ENCODE measurements at regions not wholly inside any gene's neighbourhood (a gene's known extent, or its start where the extent isn't known, plus 50 kb on each side); places are given as distances from the start of the nearest gene placed in this dataset.

- no peak overlapping the region for H2BK15ac ChIP-seq (ENCODE audit: low read depth, low read length)
- ATAC-seq (ENCODE audit: low read depth) (no peak), DNase-seq (no peak)
- ChIA-PET POLR2A (ENCODE audit: unreplicated experiment) (no interaction called here), CTCF (no interaction called here)
- H3K4ac ChIP-seq (ENCODE audit: low read depth, low read length), result no peak overlapping the region
- H3K9me1 ChIP-seq (ENCODE audit: insufficient read depth, low read length), result no peaks in the 10 kb centered on the region
- no peaks in the 10 kb centered on the region for H3K79me1 ChIP-seq (ENCODE audit: low read depth in 1 of 2, low read length in 2 of 2)
- H3K4me2 ChIP-seq (ENCODE audit: low read depth, low read length), result no peak overlapping the region
- no peak overlapping the region for H2BK5ac ChIP-seq (ENCODE audit: low read depth, low read length, poor library complexity, severe bottlenecking)
- H3K4me3 ChIP-seq (ENCODE audit: insufficient read depth, low read depth, low read length), result no peak overlapping the region
- no peak overlapping the region for H2AFZ ChIP-seq (replicated peaks; ENCODE audit: low read length, poor library complexity)
- no peak overlapping the region for H3K18ac ChIP-seq (ENCODE audit: low read depth, low read length)
- 40% methylated on average over 1 of the region's 20 CpGs; no CpG with 5 or more reads in 1 of the 2 experiments for WGBS, 2 experiments (ENCODE audit: extremely low coverage in 2 of 2, insufficient read length in 1 of 2)
- intact Hi-C loops (cut with micrococcal nuclease), result no loop called here
- H3K23ac ChIP-seq (ENCODE audit: low read depth, low read length), result no peak overlapping the region
- dilution Hi-C loops (cut with HindIII; ENCODE audit: low sequenced_read_pairs, unreplicated experiment), result no loop called here
- H3K36me3 ChIP-seq (ENCODE audit: control insufficient read depth, insufficient read depth, low read length), result no peaks in the 10 kb centered on the region
- H3K4me1 ChIP-seq (ENCODE audit: control insufficient read depth, insufficient read depth, low read length), result no peaks in the 10 kb centered on the region
- no peaks in the 10 kb centered on the region for H4K20me1 ChIP-seq (ENCODE audit: insufficient read depth, low read length)
- no peak overlapping the region for H4K5ac ChIP-seq (ENCODE audit: low read depth, low read length)
- in situ Hi-C loops (cut with MboI; ENCODE audit: low sequenced_read_pairs), result no loop called here
- no peak overlapping the region for H2AK9ac ChIP-seq (replicated peaks; ENCODE audit: low read depth, low read length, poor library complexity)
- H4K91ac ChIP-seq (ENCODE audit: insufficient read depth, low read depth, low read length), result no peak overlapping the region
- no peak overlapping the region for H3K9ac ChIP-seq (ENCODE audit: low read depth, low read length)
- H2BK120ac ChIP-seq (ENCODE audit: low read depth, low read length), result no peak overlapping the region
- TF ChIP-seq CEBPB (IDR thresholded peaks at IDR 0.05; ENCODE audit: low read depth, low read length) (no peak), CTCF (conservative IDR thresholded peaks at IDR 0.05; ENCODE audit: low read depth, low read length) (no peak), RFX5 (IDR thresholded peaks at IDR 0.05; ENCODE audit: low read depth, low read length) (no peak), RAD21 (IDR thresholded peaks at IDR 0.05; ENCODE audit: low read length) (no peak), BHLHE40 (IDR thresholded peaks at IDR 0.05; ENCODE audit: low read depth, low read length) (no peak), POLR2A (IDR thresholded peaks at IDR 0.05; ENCODE audit: low read depth, low read length) (no peak), RCOR1 (IDR thresholded peaks at IDR 0.05; ENCODE audit: insufficient replicate concordance, low read length) (no peak), CHD1 (IDR thresholded peaks at IDR 0.05; ENCODE audit: low read depth, low read length) (no peak), USF2 (IDR thresholded peaks at IDR 0.05; ENCODE audit: low read depth, low read length) (no peak), MAZ (IDR thresholded peaks at IDR 0.05; ENCODE audit: borderline replicate concordance, low read depth, low read length) (no peak), SMC3 (IDR thresholded peaks at IDR 0.05; ENCODE audit: low read depth, low read length) (no peak), NFE2L2 (IDR thresholded peaks at IDR 0.05; ENCODE audit: low read depth, low read length) (no peak), MXI1 (IDR thresholded peaks at IDR 0.05; ENCODE audit: borderline replicate concordance, low read depth, low read length) (no peak), MAFK (IDR thresholded peaks at IDR 0.05; ENCODE audit: low read depth, low read length) (no peak), ELK1 (IDR thresholded peaks at IDR 0.05; ENCODE audit: borderline replicate concordance, low read depth, low read length) (no peak), FOS (IDR thresholded peaks at IDR 0.05; ENCODE audit: low read depth, low read length) (no peak)
- no peaks in the 10 kb centered on the region; the same call in 1 of the 2 replicates for H3K9me3 ChIP-seq (ENCODE audit: control insufficient read depth, insufficient read depth, low read length)
- no TSS peak for BruUV-seq (replicated peaks)
- peaks cover 60% of the 10 kb centered on the region for H3K27me3 ChIP-seq (ENCODE audit: control insufficient read depth, insufficient read depth, low read length)
- H3K27ac ChIP-seq (ENCODE audit: insufficient read depth, low read length), result no peak overlapping the region
- no peak overlapping the region for H3K56ac ChIP-seq (ENCODE audit: extremely low read depth, insufficient read depth, low read length)
- no peak overlapping the region for H2BK20ac ChIP-seq (ENCODE audit: low read depth, low read length)
- no peak overlapping the region for H3K14ac ChIP-seq (replicated peaks; ENCODE audit: low read depth, low read length)
- H2AK5ac ChIP-seq (ENCODE audit: low read depth, low read length), result no peak overlapping the region
- no peak overlapping the region for H4K8ac ChIP-seq (ENCODE audit: low read depth in 2 of 2, low read length in 2 of 2)
Measured at GRCh38 chr15:70354346-70354905, 256.7 kb upstream of the TLE3 start.
